Mesendoderm (in vitro differentiated cells): ENCODE measurements at regions not wholly inside any gene's neighbourhood (a gene's known extent, or its start where the extent isn't known, plus 50 kb on each side); places are given as distances from the start of the nearest gene placed in this dataset.

Experiments used
- DNase-seq: peaks from one replicate; pipeline ENCODE4 v3.0.0; 2013
- H2AK5ac ChIP-seq: 2 replicates; pipeline ENCODE4 v1.6.1; 2013; ENCODE audit warnings: low read length, inconsistent platforms
- H2BK120ac ChIP-seq: 2 replicates; pipeline ENCODE4 v1.6.1; 2013; ENCODE audit warnings: low read depth, mild to moderate bottlenecking, low read length, moderate library complexity, mixed read lengths
- H2BK15ac ChIP-seq: replicated peaks from 2 replicates; pipeline ENCODE4 v1.6.1; 2013; ENCODE audit warnings: low read depth, mild to moderate bottlenecking, moderate library complexity
- H2BK5ac ChIP-seq: 2 replicates; pipeline ENCODE4 v1.6.1; 2013; ENCODE audit warnings: low read length, inconsistent platforms
- H3K18ac ChIP-seq: 2 replicates; pipeline ENCODE4 v1.6.1; 2013; ENCODE audit warnings: mild to moderate bottlenecking, low read length, mixed read lengths
- H3K23ac ChIP-seq: one replicate; pipeline ENCODE4 v1.6.1; 2013; ENCODE audit warnings: low read length
- H3K27ac ChIP-seq: 2 replicates; pipeline ENCODE4 v1.5.1; 2013; ENCODE audit warnings: low read depth, mild to moderate bottlenecking, inconsistent platforms, low read length, moderate library complexity
- H3K27me3 ChIP-seq: 2 replicates; pipeline ENCODE4 v1.6.1; 2013; ENCODE audit warnings: low read length, control low read depth, mild to moderate bottlenecking, inconsistent platforms; ENCODE audit not compliant: insufficient read depth, poor library complexity
- H3K36me3 ChIP-seq: 2 replicates; pipeline ENCODE4 v1.6.1; 2013; ENCODE audit warnings: low read length, inconsistent platforms; ENCODE audit not compliant: control insufficient read depth, insufficient read depth
- H3K4ac ChIP-seq: one replicate; pipeline ENCODE4 v1.6.1; 2013; ENCODE audit warnings: low read depth, mild to moderate bottlenecking, low read length, moderate library complexity
- H3K4me1 ChIP-seq: 2 replicates; pipeline ENCODE4 v1.6.1; 2013; ENCODE audit warnings: low read depth, low read length, inconsistent platforms; ENCODE audit not compliant: control insufficient read depth
- H3K4me2 ChIP-seq: 2 replicates; pipeline ENCODE4 v1.6.1; 2013; ENCODE audit warnings: low read length
- H3K4me3 ChIP-seq: 2 replicates; pipeline ENCODE4 v1.5.1; 2013; ENCODE audit warnings: mild to moderate bottlenecking, low read length
- H3K56ac ChIP-seq: one replicate; pipeline ENCODE4 v1.6.1; 2013; ENCODE audit warnings: low read length
- H3K79me1 ChIP-seq: 2 replicates; pipeline ENCODE4 v1.6.1; 2013; ENCODE audit warnings: low read length, inconsistent platforms
- H3K79me2 ChIP-seq: 2 replicates; pipeline ENCODE4 v1.6.1; 2013; ENCODE audit warnings: mild to moderate bottlenecking, low read length; ENCODE audit not compliant: control insufficient read depth, insufficient read depth
- H3K9ac ChIP-seq: 2 replicates; pipeline ENCODE4 v1.6.1; 2013; ENCODE audit warnings: low read length, inconsistent platforms
- H4K5ac ChIP-seq: one replicate; pipeline ENCODE4 v1.6.1; 2013; ENCODE audit warnings: low read length
- H4K8ac ChIP-seq: one replicate; pipeline ENCODE4 v1.6.1; 2013; ENCODE audit warnings: low read depth, mild to moderate bottlenecking, control low read depth, low read length, moderate library complexity
- WGBS: extraction: QIAGEN DNeasy Blood & Tissue Kit; methylation state at CpG from one replicate; pipeline ENCODE4 v1.1.7; 2013; ENCODE audit warnings: low lambda C conversion rate, missing lambda C conversion rate; ENCODE audit not compliant: insufficient coverage; ENCODE audit errors: extremely low coverage; 5-methylcytosine and 5-hydroxymethylcytosine counted together

- H3K4me3 ChIP-seq: no peak overlapping the region
- no peak overlapping the region for H4K8ac ChIP-seq
- H3K36me3 ChIP-seq: no peaks in the 10 kb centered on the region
- no peak overlapping the region for H3K56ac ChIP-seq
- H2BK5ac ChIP-seq: no peak overlapping the region
- H3K23ac ChIP-seq: no peak overlapping the region
- DNase-seq: no peak
- WGBS: no CpG with 5 or more reads among the region's 8 CpGs
- no peaks in the 10 kb centered on the region for H3K79me1 ChIP-seq
- H3K27ac ChIP-seq: no peak overlapping the region
- H3K27me3 ChIP-seq: no peaks in the 10 kb centered on the region
- H4K5ac ChIP-seq: no peak overlapping the region
- H2BK120ac ChIP-seq: no peak overlapping the region
- no peak overlapping the region for H2AK5ac ChIP-seq
- no peak overlapping the region for H3K18ac ChIP-seq
- no peak overlapping the region for H3K9ac ChIP-seq
- no peaks in the 10 kb centered on the region for H3K79me2 ChIP-seq
- H3K4me2 ChIP-seq: no peak overlapping the region
- H2BK15ac ChIP-seq: no peak overlapping the region
- H3K4ac ChIP-seq: no peak overlapping the region
- H3K4me1 ChIP-seq: peaks cover 7% of the 10 kb centered on the region
Observed at GRCh38 chr19:30722186-30722585, 350.0 kb downstream of the ZNF536 start.

- Histone ChIP-seq H3K4ac (peak overlapping the region; percentile 75), H2AK5ac (no peak overlapping the region), H4K5ac (no peak overlapping the region), H3K27ac (no peak overlapping the region), H3K27me3 (no peaks in the 10 kb centered on the region), H3K36me3 (no peaks in the 10 kb centered on the region), H3K79me1 (no peaks in the 10 kb centered on the region), H3K9ac (peak overlapping the region; percentile 69), H3K79me2 (no peaks in the 10 kb centered on the region), H3K56ac (peak overlapping the region; percentile 93), H2BK15ac (no peak overlapping the region), H3K18ac (no peak overlapping the region), H3K23ac (no peak overlapping the region), H3K4me3 (no peak overlapping the region), H3K4me1 (peaks cover 7% of the 10 kb centered on the region), H2BK120ac (no peak overlapping the region), H3K4me2 (peak overlapping the region; percentile 67), H4K8ac (no peak overlapping the region), H2BK5ac (no peak overlapping the region)
- peak; percentile 78 for DNase-seq
- no CpG with 5 or more reads among the region's 9 CpGs for WGBS
Observed at GRCh38 chr19:30719999-30720345, 347.8 kb downstream of the ZNF536 start.

- H4K5ac ChIP-seq: no peak overlapping the region
- peak overlapping the region; percentile 17 for H2BK5ac ChIP-seq
- H2AK5ac ChIP-seq: no peak overlapping the region
- peak; percentile 53 for DNase-seq
- no peaks in the 10 kb centered on the region for H3K27me3 ChIP-seq
- H3K4me3 ChIP-seq: no peak overlapping the region
- no peak overlapping the region for H4K8ac ChIP-seq
- no peak overlapping the region for H3K27ac ChIP-seq
- H3K9ac ChIP-seq: peak overlapping the region; percentile 69
- H3K4ac ChIP-seq: peak overlapping the region; percentile 75
- no peak overlapping the region for H2BK120ac ChIP-seq
- H3K4me1 ChIP-seq: peaks cover 7% of the 10 kb centered on the region
- no CpG with 5 or more reads among the region's 54 CpGs for WGBS
- H3K79me2 ChIP-seq: no peaks in the 10 kb centered on the region
- H3K4me2 ChIP-seq: peak overlapping the region; percentile 67
- H3K36me3 ChIP-seq: no peaks in the 10 kb centered on the region
- no peak overlapping the region for H2BK15ac ChIP-seq
- peak overlapping the region; percentile 93 for H3K56ac ChIP-seq
- H3K23ac ChIP-seq: no peak overlapping the region
- peak overlapping the region; percentile 2 for H3K18ac ChIP-seq
- H3K79me1 ChIP-seq: no peaks in the 10 kb centered on the region
Observed at GRCh38 chr19:30719189-30719998, 347.2 kb downstream of the ZNF536 start.

- Histone ChIP-seq H2BK120ac (no peak overlapping the region), H3K79me1 (no peaks in the 10 kb centered on the region), H2AK5ac (no peak overlapping the region), H3K4me2 (no peak overlapping the region), H2BK15ac (no peak overlapping the region), H3K27ac (no peak overlapping the region), H4K5ac (no peak overlapping the region), H3K4ac (no peak overlapping the region), H3K36me3 (no peaks in the 10 kb centered on the region), H3K9ac (peak overlapping the region; percentile 69), H2BK5ac (no peak overlapping the region), H3K4me1 (peaks cover 7% of the 10 kb centered on the region), H3K79me2 (no peaks in the 10 kb centered on the region), H3K18ac (no peak overlapping the region), H3K56ac (peak overlapping the region; percentile 93), H3K23ac (no peak overlapping the region), H4K8ac (no peak overlapping the region), H3K4me3 (no peak overlapping the region), H3K27me3 (no peaks in the 10 kb centered on the region)
- no CpG with 5 or more reads among the region's 4 CpGs for WGBS
- no peak for DNase-seq
Observed at GRCh38 chr19:30718707-30719106, 346.5 kb downstream of the ZNF536 start.

GRCh38 chr19:30718014-30718413 lies 345.8 kb downstream of the ZNF536 start:
- Histone ChIP-seq H3K9ac (no peak overlapping the region), H3K4me1 (peaks cover 7% of the 10 kb centered on the region), H2AK5ac (no peak overlapping the region), H3K4ac (no peak overlapping the region), H3K18ac (no peak overlapping the region), H3K79me2 (no peaks in the 10 kb centered on the region), H3K27ac (no peak overlapping the region), H2BK15ac (no peak overlapping the region), H4K8ac (no peak overlapping the region), H2BK5ac (no peak overlapping the region), H3K36me3 (no peaks in the 10 kb centered on the region), H3K79me1 (no peaks in the 10 kb centered on the region), H3K56ac (no peak overlapping the region), H3K4me2 (no peak overlapping the region), H3K4me3 (no peak overlapping the region), H3K27me3 (no peaks in the 10 kb centered on the region), H3K23ac (no peak overlapping the region), H2BK120ac (no peak overlapping the region), H4K5ac (no peak overlapping the region)
- WGBS: no CpG with 5 or more reads among the region's 2 CpGs
- no peak for DNase-seq

- no peak overlapping the region for H3K18ac ChIP-seq
- H3K4me3 ChIP-seq: no peak overlapping the region
- H4K5ac ChIP-seq: no peak overlapping the region
- peaks cover 7% of the 10 kb centered on the region for H3K4me1 ChIP-seq
- no peak overlapping the region for H3K56ac ChIP-seq
- no peak overlapping the region for H2AK5ac ChIP-seq
- no peaks in the 10 kb centered on the region for H3K27me3 ChIP-seq
- no peak for DNase-seq
- no peak overlapping the region for H3K27ac ChIP-seq
- H2BK120ac ChIP-seq: no peak overlapping the region
- no peak overlapping the region for H4K8ac ChIP-seq
- no peaks in the 10 kb centered on the region for H3K79me1 ChIP-seq
- no peaks in the 10 kb centered on the region for H3K79me2 ChIP-seq
- no peak overlapping the region for H3K4me2 ChIP-seq
- no peak overlapping the region for H3K4ac ChIP-seq
- no CpG with 5 or more reads among the region's 5 CpGs for WGBS
- no peaks in the 10 kb centered on the region for H3K36me3 ChIP-seq
- no peak overlapping the region for H2BK5ac ChIP-seq
- H3K23ac ChIP-seq: no peak overlapping the region
- H3K9ac ChIP-seq: no peak overlapping the region
- H2BK15ac ChIP-seq: no peak overlapping the region
Observed at GRCh38 chr19:30717381-30717780, 345.2 kb downstream of the ZNF536 start.
